ENCODE measurements at regions not wholly inside any gene's neighbourhood (a gene's known extent, or its start where the extent isn't known, plus 50 kb on each side); places are given as distances from the start of the nearest gene placed in this dataset.

DNA sequence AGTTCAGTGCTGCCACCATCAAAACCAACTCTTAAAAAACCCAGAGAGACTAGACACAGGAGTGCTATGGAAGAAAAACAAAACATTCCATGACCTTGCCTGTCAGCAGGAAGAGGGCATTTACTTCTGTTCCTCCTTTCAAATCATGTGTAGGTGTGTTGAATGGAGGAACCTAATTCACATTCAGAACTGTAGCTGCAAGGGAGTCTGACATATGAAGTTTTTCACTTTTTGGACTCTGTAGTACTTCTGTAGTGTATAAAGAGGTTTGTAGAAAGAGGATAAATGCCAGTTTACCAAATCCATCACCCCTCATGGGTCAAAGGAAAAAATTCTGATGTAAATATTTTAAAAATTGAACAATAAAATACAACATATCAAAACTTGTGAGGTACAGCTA lies 51.1 kb upstream of the SYPL1 start:
- no peak for DNase-seq
